NCI-H2107 treated with DMSO at 0.1 percent for 48 hours (cell line): ENCODE measurements at regions not wholly inside any gene's neighbourhood (a gene's known extent, or its start where the extent isn't known, plus 50 kb on each side); places are given as distances from the start of the nearest gene placed in this dataset.
A peak's percentile ranks its signal among the peaks of the same experiment; 100 is the strongest.

ENCODE experiments used
- DNase-seq: peaks from one replicate; lab custom pipeline; 2025; ENCODE audit not compliant: unreplicated experiment; lab: John Stamatoyannopoulos, UW

- DNase-seq, result no peak
Measured at GRCh38 chr5:4963265-4963664, 176.9 kb upstream of the ADAMTS16 start.

GRCh38 chr5:4969351-4969750, 170.8 kb upstream of the ADAMTS16 start:
- DNase-seq, result no peak

- DNase-seq, result no peak
Measured at GRCh38 chr5:4970171-4970570, 170.0 kb upstream of the ADAMTS16 start.

- DNase-seq, result no peak
Measured at GRCh38 chr5:4976902-4977301, 163.2 kb upstream of the ADAMTS16 start.

- DNase-seq, result no peak
Measured at GRCh38 chr5:4977416-4978110, 162.6 kb upstream of the ADAMTS16 start.

- DNase-seq, result no peak
Measured at GRCh38 chr5:4980201-4980600, 159.9 kb upstream of the ADAMTS16 start.

GRCh38 chr5:4981608-4982007, 158.5 kb upstream of the ADAMTS16 start:
- no peak for DNase-seq

GRCh38 chr5:4983701-4984100, 156.4 kb upstream of the ADAMTS16 start:
- DNase-seq, result no peak

- DNase-seq, result no peak
Measured at GRCh38 chr5:4984461-4984860, 155.7 kb upstream of the ADAMTS16 start.

GRCh38 chr5:4987431-4987830, 152.7 kb upstream of the ADAMTS16 start:
- DNase-seq, result no peak

GRCh38 chr5:4989118-4989517, 151.0 kb upstream of the ADAMTS16 start:
- no peak for DNase-seq

- DNase-seq, result no peak
Measured at GRCh38 chr5:4990017-4990416, 150.1 kb upstream of the ADAMTS16 start.

- no peak for DNase-seq
Measured at GRCh38 chr5:4990462-4990861, 149.7 kb upstream of the ADAMTS16 start.

GRCh38 chr5:4991925-4992324, 148.2 kb upstream of the ADAMTS16 start:
- no peak for DNase-seq

- peak; percentile 33 for DNase-seq
Measured at GRCh38 chr5:4995014-4995413, 145.1 kb upstream of the ADAMTS16 start.

GRCh38 chr5:5005353-5005752, 134.8 kb upstream of the ADAMTS16 start:
- no peak for DNase-seq

GRCh38 chr5:5006548-5006947, 133.6 kb upstream of the ADAMTS16 start:
- no peak for DNase-seq

- DNase-seq, result no peak
Measured at GRCh38 chr5:5009240-5009639, 130.9 kb upstream of the ADAMTS16 start.

GRCh38 chr5:5011151-5011550, 129.0 kb upstream of the ADAMTS16 start:
- DNase-seq, result no peak

GRCh38 chr5:5014586-5015235, 125.4 kb upstream of the ADAMTS16 start:
- no peak for DNase-seq

GRCh38 chr5:5017827-5018577, 122.1 kb upstream of the ADAMTS16 start:
- no peak for DNase-seq

GRCh38 chr5:5018578-5018970, 121.6 kb upstream of the ADAMTS16 start:
- DNase-seq, result no peak
